Type B pancreatic cell (in vitro differentiated cells): ENCODE measurements at regions not wholly inside any gene's neighbourhood (a gene's known extent, or its start where the extent isn't known, plus 50 kb on each side); places are given as distances from the start of the nearest gene placed in this dataset.

Source experiments
- DNase-seq: peaks from one replicate; pipeline ENCODE4 v3.0.0; 2021; ENCODE audit warnings: mixed read lengths; ENCODE audit not compliant: unreplicated experiment; ENCODE audit errors: extremely low spot score
- H3K27ac Mint-ChIP-seq: 2 replicates; pipeline ENCODE4 v1.8.0; 2021; ENCODE audit warnings: mild to moderate bottlenecking, mixed read lengths
- H3K27me3 Mint-ChIP-seq: 2 replicates; pipeline ENCODE4 v1.8.0; 2021; ENCODE audit warnings: mixed read lengths
- H3K36me3 Mint-ChIP-seq: 2 replicates; pipeline ENCODE4 v1.8.0; 2021; ENCODE audit warnings: mixed read lengths
- H3K4me1 Mint-ChIP-seq: one replicate; pipeline ENCODE4 v1.8.0; 2021; ENCODE audit warnings: mixed read lengths; ENCODE audit not compliant: unreplicated experiment
- H3K4me3 Mint-ChIP-seq: 2 replicates; pipeline ENCODE4 v1.8.0; 2021; ENCODE audit warnings: mild to moderate bottlenecking, mixed read lengths
- H3K9me3 Mint-ChIP-seq: 2 replicates; pipeline ENCODE4 v1.8.0; 2021; ENCODE audit warnings: mixed read lengths
- TF ChIP-seq, protein P1 (sequence below): fragments of 200-600 bp; sonication (generic); conservative IDR thresholded peaks from 2 replicates; pipeline ENCODE4 v1.5.0; 2021; ENCODE audit warnings: antibody characterized with exemption, mild to moderate bottlenecking

DNA sequence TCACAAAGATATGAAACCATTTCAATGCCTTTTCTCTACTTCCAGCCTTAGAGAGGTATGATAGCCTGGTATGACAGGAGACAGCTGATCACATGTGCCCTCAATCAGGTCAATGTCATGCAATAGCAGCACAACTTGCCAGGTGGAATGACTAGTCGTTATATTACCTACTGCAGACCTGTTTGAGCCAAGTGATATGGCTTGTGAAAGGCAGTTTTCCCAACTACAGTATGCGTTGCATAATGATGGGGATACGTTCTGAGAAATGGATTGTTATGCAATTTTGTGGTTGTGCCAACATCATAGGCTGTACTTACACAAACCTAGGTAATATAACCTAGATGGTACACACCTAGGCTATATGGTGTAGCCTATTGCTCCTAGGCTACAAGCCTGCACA lies 262.8 kb downstream of the ICOS start:
- H3K27ac Mint-ChIP-seq, result no peak overlapping the region
- H3K36me3 Mint-ChIP-seq, result no peaks in the 10 kb centered on the region
- peaks cover 5% of the 10 kb centered on the region for H3K27me3 Mint-ChIP-seq
- H3K4me1 Mint-ChIP-seq, result peaks cover 33% of the 10 kb centered on the region
- DNase-seq, result no peak
- H3K4me3 Mint-ChIP-seq, result no peak overlapping the region
- TF ChIP-seq, protein P1, sequence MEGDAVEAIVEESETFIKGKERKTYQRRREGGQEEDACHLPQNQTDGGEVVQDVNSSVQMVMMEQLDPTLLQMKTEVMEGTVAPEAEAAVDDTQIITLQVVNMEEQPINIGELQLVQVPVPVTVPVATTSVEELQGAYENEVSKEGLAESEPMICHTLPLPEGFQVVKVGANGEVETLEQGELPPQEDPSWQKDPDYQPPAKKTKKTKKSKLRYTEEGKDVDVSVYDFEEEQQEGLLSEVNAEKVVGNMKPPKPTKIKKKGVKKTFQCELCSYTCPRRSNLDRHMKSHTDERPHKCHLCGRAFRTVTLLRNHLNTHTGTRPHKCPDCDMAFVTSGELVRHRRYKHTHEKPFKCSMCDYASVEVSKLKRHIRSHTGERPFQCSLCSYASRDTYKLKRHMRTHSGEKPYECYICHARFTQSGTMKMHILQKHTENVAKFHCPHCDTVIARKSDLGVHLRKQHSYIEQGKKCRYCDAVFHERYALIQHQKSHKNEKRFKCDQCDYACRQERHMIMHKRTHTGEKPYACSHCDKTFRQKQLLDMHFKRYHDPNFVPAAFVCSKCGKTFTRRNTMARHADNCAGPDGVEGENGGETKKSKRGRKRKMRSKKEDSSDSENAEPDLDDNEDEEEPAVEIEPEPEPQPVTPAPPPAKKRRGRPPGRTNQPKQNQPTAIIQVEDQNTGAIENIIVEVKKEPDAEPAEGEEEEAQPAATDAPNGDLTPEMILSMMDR, result no peak
- H3K9me3 Mint-ChIP-seq, result peaks cover 13% of the 10 kb centered on the region

DNA sequence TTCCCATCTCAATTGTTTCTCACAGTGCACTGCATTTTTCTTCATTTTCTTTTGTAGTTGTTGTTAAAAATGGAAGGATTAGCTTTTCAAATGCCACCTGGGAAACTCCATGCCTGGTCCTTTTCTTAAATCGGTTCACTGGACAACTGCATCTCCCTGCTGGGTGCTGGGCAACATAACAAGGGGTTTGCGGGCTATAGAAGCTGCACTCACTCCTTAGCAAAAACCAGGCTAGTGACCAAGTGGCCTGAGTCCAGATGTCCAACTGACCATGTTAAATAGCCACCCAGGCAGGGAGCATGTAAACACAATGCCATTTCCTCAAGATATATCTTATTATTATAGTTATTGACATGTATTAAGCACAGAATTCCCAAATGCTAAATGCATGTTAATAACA lies 264.9 kb downstream of the ICOS start:
- Mint-ChIP-seq H3K27me3 (peaks cover 5% of the 10 kb centered on the region), H3K4me3 (no peak overlapping the region), H3K36me3 (no peaks in the 10 kb centered on the region), H3K4me1 (peaks cover 36% of the 10 kb centered on the region), H3K27ac (no peak overlapping the region), H3K9me3 (peaks cover 14% of the 10 kb centered on the region)
- no peak for DNase-seq
- TF ChIP-seq, protein P1, result no peak

DNA sequence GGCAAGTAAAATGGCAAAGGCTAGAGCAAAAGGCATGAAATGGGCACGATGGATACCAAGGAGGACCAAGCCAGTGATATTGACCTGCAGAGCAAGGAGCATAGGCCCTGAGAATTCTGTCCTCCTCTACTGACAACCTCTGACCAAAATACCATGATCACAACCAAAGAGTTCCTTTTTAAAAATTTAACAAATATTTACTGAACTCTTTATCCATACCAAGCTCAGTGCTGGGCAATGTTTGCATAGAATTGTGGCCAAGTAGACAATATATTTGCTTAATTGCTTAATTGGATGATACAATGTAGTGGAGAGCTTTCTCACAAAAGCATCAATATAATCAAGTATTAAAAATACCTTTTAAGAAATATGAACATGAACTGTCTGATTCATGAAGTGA lies 265.7 kb downstream of the ICOS start:
- no peak overlapping the region for H3K27ac Mint-ChIP-seq
- H3K9me3 Mint-ChIP-seq, result peaks cover 16% of the 10 kb centered on the region
- H3K4me1 Mint-ChIP-seq, result peaks cover 35% of the 10 kb centered on the region
- no peaks in the 10 kb centered on the region for H3K36me3 Mint-ChIP-seq
- TF ChIP-seq, protein P1, result no peak
- H3K4me3 Mint-ChIP-seq, result no peak overlapping the region
- no peak for DNase-seq
- peaks cover 3% of the 10 kb centered on the region for H3K27me3 Mint-ChIP-seq

DNA sequence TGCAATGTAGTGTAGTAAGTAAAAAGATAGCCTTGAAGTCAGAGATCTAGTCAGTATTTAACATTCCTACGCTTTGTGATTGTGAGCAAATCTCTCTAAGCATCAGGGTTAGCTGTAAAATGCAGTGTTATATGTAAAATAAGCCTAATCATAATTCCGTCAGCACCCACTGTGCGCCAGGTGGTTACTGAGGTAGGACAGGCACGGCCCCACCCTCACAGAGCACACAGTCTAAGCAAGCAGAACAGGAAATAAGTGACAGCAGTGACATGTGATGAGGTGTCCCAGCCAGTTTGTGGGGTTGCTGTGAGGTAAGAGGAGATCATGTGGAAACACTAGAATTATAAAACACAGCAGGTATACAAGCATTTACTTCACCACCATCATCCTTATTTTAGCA lies 267.1 kb downstream of the ICOS start:
- TF ChIP-seq, protein P1, result no peak
- Mint-ChIP-seq H3K4me1 (peaks cover 34% of the 10 kb centered on the region), H3K27me3 (peaks cover 3% of the 10 kb centered on the region), H3K9me3 (peaks cover 14% of the 10 kb centered on the region), H3K27ac (peak overlapping the region; percentile 95), H3K4me3 (peak overlapping the region; percentile 71), H3K36me3 (no peaks in the 10 kb centered on the region)
- no peak for DNase-seq

DNA sequence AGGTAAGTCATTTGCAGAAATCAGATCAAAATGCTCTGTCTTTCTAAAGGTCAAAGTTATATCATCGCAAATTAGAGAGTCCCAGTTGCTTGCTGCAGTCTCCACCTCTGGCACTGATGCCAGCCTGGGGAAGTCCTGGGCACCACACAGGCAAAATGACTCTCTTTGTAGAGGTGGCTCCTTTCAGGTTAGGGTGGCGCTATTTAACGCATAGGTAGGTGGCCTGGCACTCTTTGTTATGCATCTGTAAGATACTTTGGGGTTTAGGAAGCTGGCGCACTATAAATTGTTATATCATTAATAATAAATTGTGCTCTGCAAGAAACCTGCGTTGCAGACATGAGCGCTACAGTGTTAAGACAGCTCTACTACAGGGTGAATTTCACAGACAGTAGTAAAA lies 268.5 kb downstream of the ICOS start:
- Mint-ChIP-seq H3K9me3 (peaks cover 14% of the 10 kb centered on the region), H3K27me3 (peaks cover 3% of the 10 kb centered on the region), H3K36me3 (no peaks in the 10 kb centered on the region), H3K4me3 (no peak overlapping the region), H3K27ac (peak overlapping the region; percentile 66), H3K4me1 (peaks cover 34% of the 10 kb centered on the region)
- TF ChIP-seq, protein P1, result no peak
- DNase-seq, result no peak

DNA sequence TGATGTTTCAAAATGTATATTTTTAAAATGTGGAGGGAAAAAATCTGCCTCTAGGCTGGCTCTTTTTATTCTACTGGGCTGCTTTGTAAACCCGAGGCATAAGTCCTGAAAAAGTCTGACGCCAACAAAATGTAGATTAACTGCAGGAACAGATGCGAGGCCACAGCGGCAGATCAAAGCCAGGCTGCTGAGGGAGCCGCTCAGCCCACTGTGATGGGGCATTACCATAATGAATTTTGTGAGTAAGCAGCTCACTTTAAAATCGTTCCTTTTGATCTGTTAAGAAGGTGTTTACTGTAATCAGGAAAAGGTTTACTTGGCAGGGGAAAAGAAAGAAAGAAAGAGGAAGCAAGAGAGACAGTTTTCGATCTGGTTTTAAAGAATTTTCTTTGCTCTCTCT lies 269.0 kb downstream of the ICOS start:
- TF ChIP-seq, protein P1, result no peak
- peak overlapping the region; percentile 55 for H3K4me3 Mint-ChIP-seq
- peak overlapping the region; percentile 73 for H3K27ac Mint-ChIP-seq
- peaks cover 14% of the 10 kb centered on the region for H3K9me3 Mint-ChIP-seq
- H3K27me3 Mint-ChIP-seq, result peaks cover 3% of the 10 kb centered on the region
- H3K36me3 Mint-ChIP-seq, result no peaks in the 10 kb centered on the region
- DNase-seq, result no peak
- peaks cover 32% of the 10 kb centered on the region for H3K4me1 Mint-ChIP-seq
